C4-2B (cell line): ENCODE measurements at regions not wholly inside any gene's neighbourhood (a gene's known extent, or its start where the extent isn't known, plus 50 kb on each side); places are given as distances from the start of the nearest gene placed in this dataset.

Source experiments
- ZFX ChIP-seq: fragments of 450-650 bp; IDR thresholded peaks from 2 replicates; pipeline ENCODE4 v1.6.1; 2017
- TF ChIP-seq, protein P1 (sequence below): fragments of 450-650 bp; conservative IDR thresholded peaks from 2 replicates; pipeline ENCODE4 v1.5.1; 2017; ENCODE audit warnings: mild to moderate bottlenecking

GRCh38 chr6:14883921-14884320 lies 361.9 kb upstream of the JARID2 start:
- TF ChIP-seq, protein P1, sequence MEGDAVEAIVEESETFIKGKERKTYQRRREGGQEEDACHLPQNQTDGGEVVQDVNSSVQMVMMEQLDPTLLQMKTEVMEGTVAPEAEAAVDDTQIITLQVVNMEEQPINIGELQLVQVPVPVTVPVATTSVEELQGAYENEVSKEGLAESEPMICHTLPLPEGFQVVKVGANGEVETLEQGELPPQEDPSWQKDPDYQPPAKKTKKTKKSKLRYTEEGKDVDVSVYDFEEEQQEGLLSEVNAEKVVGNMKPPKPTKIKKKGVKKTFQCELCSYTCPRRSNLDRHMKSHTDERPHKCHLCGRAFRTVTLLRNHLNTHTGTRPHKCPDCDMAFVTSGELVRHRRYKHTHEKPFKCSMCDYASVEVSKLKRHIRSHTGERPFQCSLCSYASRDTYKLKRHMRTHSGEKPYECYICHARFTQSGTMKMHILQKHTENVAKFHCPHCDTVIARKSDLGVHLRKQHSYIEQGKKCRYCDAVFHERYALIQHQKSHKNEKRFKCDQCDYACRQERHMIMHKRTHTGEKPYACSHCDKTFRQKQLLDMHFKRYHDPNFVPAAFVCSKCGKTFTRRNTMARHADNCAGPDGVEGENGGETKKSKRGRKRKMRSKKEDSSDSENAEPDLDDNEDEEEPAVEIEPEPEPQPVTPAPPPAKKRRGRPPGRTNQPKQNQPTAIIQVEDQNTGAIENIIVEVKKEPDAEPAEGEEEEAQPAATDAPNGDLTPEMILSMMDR, result no peak
- no peak for TF ChIP-seq ZFX
